ENCODE measurements at regions not wholly inside any gene's neighbourhood (a gene's known extent, or its start where the extent isn't known, plus 50 kb on each side); places are given as distances from the start of the nearest gene placed in this dataset.

DNA sequence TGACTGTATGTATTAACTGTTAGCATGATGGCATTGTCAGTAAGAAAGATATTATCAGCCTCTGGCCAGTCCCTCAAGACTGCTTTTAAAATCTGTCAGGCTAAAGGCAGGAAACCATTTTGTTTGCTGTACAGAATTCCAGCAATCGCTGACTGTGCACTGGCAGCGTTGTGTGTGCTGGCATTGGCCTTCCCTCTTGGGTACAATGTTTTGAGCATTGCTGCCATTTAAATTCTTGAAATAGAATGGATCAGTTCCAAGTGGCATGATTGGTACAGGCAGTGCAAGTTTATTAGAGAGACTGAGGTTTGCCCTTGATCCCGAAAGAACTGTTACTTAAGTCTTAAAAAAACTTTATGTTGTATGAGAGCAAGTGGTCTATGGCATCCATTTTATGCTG is 788.7 kb downstream of the OTOL1 start:
- Histone ChIP-seq H3K4me3 (ENCODE audit: low read depth in 1 of 2, low read length in 2 of 2) (no peak overlapping the region), H3K27ac (ENCODE audit: low read depth, low read length) (no peak overlapping the region), H3K4me1 (ENCODE audit: insufficient read depth, low read length) (peaks cover 6% of the 10 kb centered on the region), H3K9ac (ENCODE audit: low read length) (no peak overlapping the region), H3K36me3 (ENCODE audit: insufficient read depth, low read length) (no peaks in the 10 kb centered on the region), H3K27me3 (ENCODE audit: control insufficient read depth in 1 of 2, insufficient read depth in 2 of 2, low read length in 2 of 2) (no peaks in the 10 kb centered on the region), H3K9me3 (ENCODE audit: low read length) (peaks cover 12% of the 10 kb centered on the region)

DNA sequence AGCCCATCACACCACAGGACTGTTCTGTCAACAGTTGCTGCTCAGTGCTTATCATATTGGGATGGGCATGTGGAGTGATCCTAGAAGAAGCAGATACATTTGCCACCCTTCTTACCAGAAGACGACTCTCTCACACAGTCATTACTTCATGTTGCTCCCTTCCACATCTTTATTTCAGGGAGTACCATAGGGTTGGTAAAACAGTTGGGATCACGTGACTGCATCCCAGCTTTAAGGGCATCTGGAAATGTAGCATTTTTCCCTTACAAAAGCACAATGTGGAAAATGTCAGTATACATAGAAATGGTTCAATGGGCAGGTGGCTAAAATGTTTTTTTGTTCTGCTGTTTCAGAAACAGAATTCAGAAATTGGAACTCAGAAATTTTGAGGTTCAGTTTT is 791.0 kb downstream of the OTOL1 start:
- no peaks in the 10 kb centered on the region for H3K27me3 ChIP-seq (ENCODE audit: control insufficient read depth in 1 of 2, insufficient read depth in 2 of 2, low read length in 2 of 2)
- H3K9me3 ChIP-seq (ENCODE audit: low read length): no peaks in the 10 kb centered on the region
- no peak overlapping the region for H3K9ac ChIP-seq (ENCODE audit: low read length)
- H3K27ac ChIP-seq (ENCODE audit: low read depth, low read length): no peak overlapping the region
- peaks cover 6% of the 10 kb centered on the region for H3K4me1 ChIP-seq (ENCODE audit: insufficient read depth, low read length)
- H3K4me3 ChIP-seq (ENCODE audit: low read depth in 1 of 2, low read length in 2 of 2): no peak overlapping the region
- H3K36me3 ChIP-seq (ENCODE audit: insufficient read depth, low read length): no peaks in the 10 kb centered on the region

DNA sequence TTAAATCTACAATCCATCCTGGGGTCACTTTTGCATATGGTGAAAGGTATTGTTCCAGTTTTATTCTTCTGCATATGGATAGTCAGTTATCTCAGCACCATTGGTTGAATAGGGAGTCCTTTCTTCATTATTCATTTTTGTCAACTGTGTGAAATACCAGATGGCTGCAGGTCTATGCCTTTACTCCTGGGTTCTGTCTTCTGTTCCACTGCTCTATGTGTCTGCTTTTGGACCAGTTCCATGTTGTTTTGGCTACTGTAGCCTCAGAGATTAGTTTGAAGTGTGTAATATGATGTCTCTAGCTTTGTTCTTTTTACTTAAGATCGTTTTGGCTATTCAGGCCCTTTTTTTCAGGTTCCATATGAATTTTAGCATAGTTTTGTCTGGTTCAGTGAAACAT is 795.8 kb downstream of the OTOL1 start:
- Histone ChIP-seq H3K9ac (ENCODE audit: low read length) (no peak overlapping the region), H3K36me3 (ENCODE audit: insufficient read depth, low read length) (no peaks in the 10 kb centered on the region), H3K27me3 (ENCODE audit: control insufficient read depth in 1 of 2, insufficient read depth in 2 of 2, low read length in 2 of 2) (no peaks in the 10 kb centered on the region), H3K27ac (ENCODE audit: low read depth, low read length) (no peak overlapping the region), H3K4me3 (ENCODE audit: low read depth in 1 of 2, low read length in 2 of 2) (no peak overlapping the region), H3K4me1 (ENCODE audit: insufficient read depth, low read length) (peaks cover 8% of the 10 kb centered on the region), H3K9me3 (ENCODE audit: low read length) (no peaks in the 10 kb centered on the region)

DNA sequence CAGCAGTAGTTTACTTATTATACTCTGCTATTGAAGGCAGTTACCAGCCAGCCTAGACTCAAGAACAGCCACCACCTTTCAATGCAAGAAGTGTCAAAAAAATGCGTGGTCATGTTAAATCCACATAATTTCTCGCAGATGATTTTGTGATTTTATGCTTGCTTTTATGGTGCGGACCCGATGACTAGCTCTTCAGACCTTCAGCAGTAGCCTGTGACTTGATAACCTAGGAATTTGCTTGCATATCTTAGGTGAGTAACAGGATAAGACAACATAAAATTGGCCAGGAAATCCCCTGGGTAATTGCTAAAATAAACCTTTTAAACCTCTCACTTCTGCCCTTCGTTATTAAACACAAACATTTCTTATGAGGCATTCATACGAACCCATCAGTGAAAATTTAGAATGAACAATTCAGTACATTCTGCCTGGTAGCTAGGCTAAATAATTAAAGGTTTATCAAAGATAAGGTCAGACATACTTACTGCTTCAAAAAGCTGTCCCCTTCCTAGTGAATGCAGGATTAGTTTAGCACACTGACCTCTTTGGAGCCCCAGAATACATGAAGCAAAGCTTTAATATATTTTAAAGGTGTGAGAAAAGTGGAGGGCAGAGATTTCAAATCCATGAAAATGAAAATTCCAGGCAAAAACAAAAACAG is 798.8 kb downstream of the OTOL1 start:
- no peak overlapping the region for H3K27ac ChIP-seq (ENCODE audit: low read depth, low read length)
- H3K4me1 ChIP-seq (ENCODE audit: insufficient read depth, low read length): peaks cover 12% of the 10 kb centered on the region
- no peaks in the 10 kb centered on the region for H3K36me3 ChIP-seq (ENCODE audit: insufficient read depth, low read length)
- no peaks in the 10 kb centered on the region for H3K9me3 ChIP-seq (ENCODE audit: low read length)
- H3K9ac ChIP-seq (ENCODE audit: low read length): no peak overlapping the region
- no peaks in the 10 kb centered on the region for H3K27me3 ChIP-seq (ENCODE audit: control insufficient read depth in 1 of 2, insufficient read depth in 2 of 2, low read length in 2 of 2)
- no peak overlapping the region for H3K4me3 ChIP-seq (ENCODE audit: low read depth in 1 of 2, low read length in 2 of 2)

DNA sequence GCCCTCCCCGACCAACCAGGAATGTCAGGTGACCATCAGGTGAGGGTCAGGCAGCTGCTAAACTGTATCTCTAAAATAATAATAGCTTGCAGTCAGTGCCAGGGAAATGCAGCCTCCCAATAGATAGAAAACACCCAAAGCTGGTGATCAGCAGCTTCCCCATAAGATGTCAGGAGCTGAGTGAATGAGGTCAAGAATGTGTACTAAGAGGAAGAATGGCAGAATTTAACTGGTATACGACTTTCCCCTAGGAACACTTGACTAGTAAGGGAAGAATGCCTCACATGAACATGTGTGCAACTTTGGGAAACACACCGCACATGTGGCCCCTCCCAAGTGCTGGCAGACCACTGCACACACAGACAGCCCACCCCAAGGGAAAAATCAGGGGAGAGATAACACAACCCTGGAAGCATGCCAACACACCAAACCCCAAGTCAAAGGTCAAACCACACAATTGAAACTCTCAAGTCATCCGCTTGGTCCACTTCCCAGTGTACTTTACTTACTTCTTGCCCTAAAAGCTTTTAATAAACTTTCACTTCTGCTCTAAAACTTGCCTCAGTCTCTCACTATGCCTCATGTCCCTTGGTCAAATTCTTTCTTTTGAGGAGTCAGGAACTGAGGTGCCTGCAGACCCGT is 806.5 kb downstream of the OTOL1 start:
- Histone ChIP-seq H3K27me3 (ENCODE audit: control insufficient read depth in 1 of 2, insufficient read depth in 2 of 2, low read length in 2 of 2) (no peaks in the 10 kb centered on the region), H3K27ac (ENCODE audit: low read depth, low read length) (no peak overlapping the region), H3K9me3 (ENCODE audit: low read length) (no peaks in the 10 kb centered on the region), H3K36me3 (ENCODE audit: insufficient read depth, low read length) (no peaks in the 10 kb centered on the region), H3K9ac (ENCODE audit: low read length) (no peak overlapping the region), H3K4me3 (ENCODE audit: low read depth in 1 of 2, low read length in 2 of 2) (no peak overlapping the region), H3K4me1 (ENCODE audit: insufficient read depth, low read length) (peaks cover 4% of the 10 kb centered on the region)

DNA sequence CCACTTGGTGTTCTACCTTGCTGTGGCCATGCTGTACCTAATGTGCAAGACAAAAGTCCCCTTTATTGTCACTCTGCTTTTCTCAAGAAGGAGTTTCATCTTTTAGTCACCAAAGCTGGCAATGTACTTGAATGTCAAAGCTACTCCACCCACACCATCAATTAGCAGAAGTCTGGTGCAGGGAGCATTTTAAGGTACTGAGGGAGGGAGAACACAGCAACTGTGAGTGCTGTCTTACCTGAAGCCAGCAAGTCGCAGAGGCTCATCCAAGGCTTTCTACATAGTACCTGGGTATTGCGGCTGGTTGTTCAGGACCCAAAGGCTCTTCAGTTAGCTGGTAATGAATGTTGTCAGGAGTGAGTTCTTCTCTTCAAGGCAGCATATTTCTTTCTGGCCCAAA is 820.4 kb downstream of the OTOL1 start:
- no peaks in the 10 kb centered on the region for H3K27me3 ChIP-seq (ENCODE audit: control insufficient read depth in 1 of 2, insufficient read depth in 2 of 2, low read length in 2 of 2)
- no peak overlapping the region for H3K4me3 ChIP-seq (ENCODE audit: low read depth in 1 of 2, low read length in 2 of 2)
- no peak overlapping the region for H3K9ac ChIP-seq (ENCODE audit: low read length)
- no peaks in the 10 kb centered on the region for H3K4me1 ChIP-seq (ENCODE audit: insufficient read depth, low read length)
- H3K36me3 ChIP-seq (ENCODE audit: insufficient read depth, low read length): no peaks in the 10 kb centered on the region
- no peaks in the 10 kb centered on the region for H3K9me3 ChIP-seq (ENCODE audit: low read length)
- no peak overlapping the region for H3K27ac ChIP-seq (ENCODE audit: low read depth, low read length)

DNA sequence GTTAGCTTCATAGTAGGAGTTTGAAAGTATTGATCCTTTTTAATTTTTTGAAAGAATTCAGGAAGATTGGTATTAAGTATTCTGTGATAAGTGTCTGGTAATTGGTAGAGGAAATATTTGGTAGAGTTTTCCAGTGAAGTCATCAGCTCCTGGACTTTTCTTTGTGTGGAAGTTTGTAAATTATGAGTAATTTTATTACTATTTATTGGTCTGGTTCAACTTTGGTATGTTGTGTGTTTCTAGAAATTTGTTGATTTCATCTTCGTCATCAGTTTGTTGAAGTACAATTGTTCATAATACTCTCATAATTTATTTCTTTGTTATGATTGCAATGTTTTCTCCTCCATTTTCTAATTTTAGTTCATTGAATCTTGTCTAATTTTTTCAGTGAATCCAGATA is 832.0 kb downstream of the OTOL1 start:
- Histone ChIP-seq H3K9ac (ENCODE audit: low read length) (no peak overlapping the region), H3K27me3 (ENCODE audit: control insufficient read depth in 1 of 2, insufficient read depth in 2 of 2, low read length in 2 of 2) (no peaks in the 10 kb centered on the region), H3K27ac (ENCODE audit: low read depth, low read length) (no peak overlapping the region), H3K36me3 (ENCODE audit: insufficient read depth, low read length) (no peaks in the 10 kb centered on the region), H3K4me1 (ENCODE audit: insufficient read depth, low read length) (no peaks in the 10 kb centered on the region), H3K4me3 (ENCODE audit: low read depth in 1 of 2, low read length in 2 of 2) (no peak overlapping the region), H3K9me3 (ENCODE audit: low read length) (no peaks in the 10 kb centered on the region)

DNA sequence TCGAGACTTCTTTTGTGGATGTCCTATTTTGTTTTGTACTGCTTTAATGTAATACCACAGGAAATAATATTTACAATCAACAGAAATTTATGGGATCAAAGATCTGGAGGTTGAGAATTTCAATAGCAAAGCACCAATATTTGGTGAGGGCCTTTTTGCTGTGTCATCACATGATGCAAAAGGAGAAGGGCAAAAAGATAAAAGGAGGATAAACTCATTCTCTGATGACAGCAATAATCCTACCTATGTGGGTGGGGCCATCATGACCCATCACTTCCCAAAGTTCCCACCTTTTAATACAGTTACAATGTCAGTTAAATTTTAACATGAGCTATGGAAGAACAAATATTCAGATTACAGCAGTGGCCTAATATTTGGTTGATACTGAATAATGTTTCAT is 832.9 kb downstream of the OTOL1 start:
- Histone ChIP-seq H3K9me3 (ENCODE audit: low read length) (peaks cover under 1% of the 10 kb centered on the region), H3K4me1 (ENCODE audit: insufficient read depth, low read length) (no peaks in the 10 kb centered on the region), H3K4me3 (ENCODE audit: low read depth in 1 of 2, low read length in 2 of 2) (no peak overlapping the region), H3K9ac (ENCODE audit: low read length) (no peak overlapping the region), H3K27ac (ENCODE audit: low read depth, low read length) (no peak overlapping the region), H3K36me3 (ENCODE audit: insufficient read depth, low read length) (no peaks in the 10 kb centered on the region), H3K27me3 (ENCODE audit: control insufficient read depth in 1 of 2, insufficient read depth in 2 of 2, low read length in 2 of 2) (no peaks in the 10 kb centered on the region)

DNA sequence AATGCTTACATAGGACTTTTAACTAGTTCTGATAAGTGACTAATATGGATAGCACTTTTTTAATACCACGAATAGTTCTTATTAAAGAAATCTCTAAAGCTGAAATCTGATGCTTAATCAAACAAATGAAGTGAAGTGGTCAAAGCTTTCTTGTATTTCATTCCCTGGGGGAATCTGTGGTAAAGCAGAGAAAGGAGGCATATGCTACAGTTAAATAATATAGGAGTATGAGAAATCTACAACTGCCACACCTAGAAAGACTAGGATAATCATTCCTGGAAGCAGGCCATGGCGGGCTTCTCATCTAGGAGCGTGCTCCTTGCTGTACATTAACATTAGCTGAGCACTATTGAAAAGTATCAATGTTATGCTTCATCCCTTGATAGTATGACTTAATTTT is 835.7 kb downstream of the OTOL1 start:
- no peaks in the 10 kb centered on the region for H3K36me3 ChIP-seq (ENCODE audit: insufficient read depth, low read length)
- no peak overlapping the region for H3K9ac ChIP-seq (ENCODE audit: low read length)
- H3K9me3 ChIP-seq (ENCODE audit: low read length): peaks cover 3% of the 10 kb centered on the region
- no peaks in the 10 kb centered on the region for H3K27me3 ChIP-seq (ENCODE audit: control insufficient read depth in 1 of 2, insufficient read depth in 2 of 2, low read length in 2 of 2)
- H3K27ac ChIP-seq (ENCODE audit: low read depth, low read length): no peak overlapping the region
- H3K4me3 ChIP-seq (ENCODE audit: low read depth in 1 of 2, low read length in 2 of 2): no peak overlapping the region
- H3K4me1 ChIP-seq (ENCODE audit: insufficient read depth, low read length): no peaks in the 10 kb centered on the region

DNA sequence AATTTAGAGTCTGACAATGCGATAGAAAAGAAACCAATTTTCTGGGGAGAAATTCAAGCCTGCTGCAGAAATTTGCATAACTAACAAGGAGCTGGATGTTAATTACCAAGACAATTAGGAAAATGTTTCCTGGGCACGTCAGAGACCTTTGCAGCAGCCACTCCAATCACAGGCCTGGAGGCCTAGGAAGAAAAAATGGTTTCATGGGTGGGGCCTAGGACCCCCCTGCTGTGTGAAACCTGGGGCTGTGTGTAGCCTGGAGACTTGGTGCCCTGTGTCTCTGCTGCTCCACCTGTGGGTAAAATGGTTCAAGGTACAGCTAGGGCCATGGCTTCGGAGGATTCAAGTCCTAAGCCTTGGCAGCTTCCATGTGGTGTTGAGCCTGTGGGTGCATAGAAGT is 837.9 kb downstream of the OTOL1 start:
- H3K27me3 ChIP-seq (ENCODE audit: control insufficient read depth in 1 of 2, insufficient read depth in 2 of 2, low read length in 2 of 2): no peaks in the 10 kb centered on the region
- H3K9me3 ChIP-seq (ENCODE audit: low read length): peaks cover 3% of the 10 kb centered on the region
- H3K36me3 ChIP-seq (ENCODE audit: insufficient read depth, low read length): no peaks in the 10 kb centered on the region
- no peaks in the 10 kb centered on the region for H3K4me1 ChIP-seq (ENCODE audit: insufficient read depth, low read length)
- H3K9ac ChIP-seq (ENCODE audit: low read length): no peak overlapping the region
- no peak overlapping the region for H3K27ac ChIP-seq (ENCODE audit: low read depth, low read length)
- no peak overlapping the region for H3K4me3 ChIP-seq (ENCODE audit: low read depth in 1 of 2, low read length in 2 of 2)

DNA sequence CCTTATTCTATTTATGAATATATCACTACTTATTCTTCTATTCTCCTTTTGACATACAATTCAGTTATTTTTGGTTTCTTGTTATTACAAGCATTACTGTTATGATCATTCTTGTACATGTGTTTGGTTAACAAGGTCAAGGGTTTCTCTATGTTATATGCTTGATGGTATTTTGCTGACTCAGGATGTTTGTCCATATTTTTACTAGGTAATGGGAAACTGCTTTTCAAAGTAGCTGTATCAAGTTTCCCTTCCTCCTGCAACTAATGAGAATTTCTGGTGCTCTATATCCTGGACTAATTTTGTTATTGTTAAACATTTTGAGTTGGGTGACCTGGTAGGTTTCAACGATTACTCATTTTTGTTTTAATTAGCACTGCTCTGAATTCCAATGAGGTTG is 841.0 kb downstream of the OTOL1 start:
- Histone ChIP-seq H3K36me3 (ENCODE audit: insufficient read depth, low read length) (no peaks in the 10 kb centered on the region), H3K27ac (ENCODE audit: low read depth, low read length) (no peak overlapping the region), H3K4me3 (ENCODE audit: low read depth in 1 of 2, low read length in 2 of 2) (no peak overlapping the region), H3K9me3 (ENCODE audit: low read length) (peaks cover 3% of the 10 kb centered on the region), H3K4me1 (ENCODE audit: insufficient read depth, low read length) (no peaks in the 10 kb centered on the region), H3K9ac (ENCODE audit: low read length) (no peak overlapping the region), H3K27me3 (ENCODE audit: control insufficient read depth in 1 of 2, insufficient read depth in 2 of 2, low read length in 2 of 2) (no peaks in the 10 kb centered on the region)

DNA sequence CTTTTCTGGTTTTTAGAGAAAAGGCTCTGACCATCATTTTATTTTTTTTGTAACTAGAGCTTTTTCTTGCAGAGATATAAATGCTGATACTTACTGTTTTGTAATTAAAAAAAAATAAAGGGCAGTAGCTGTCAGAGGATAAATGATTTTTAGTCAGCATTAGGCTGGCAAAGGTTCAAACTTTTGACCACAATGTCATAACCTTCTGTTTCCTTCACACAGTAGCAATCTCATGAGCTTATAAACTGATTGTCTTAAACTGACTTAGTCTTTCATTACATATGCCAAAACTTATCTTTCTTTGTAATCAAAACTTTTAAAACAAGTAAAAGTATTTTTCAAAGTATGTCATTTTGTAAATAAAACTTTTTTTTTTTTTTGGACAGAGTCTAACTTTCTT is 841.9 kb downstream of the OTOL1 start:
- H3K4me3 ChIP-seq (ENCODE audit: low read depth in 1 of 2, low read length in 2 of 2): no peak overlapping the region
- H3K9ac ChIP-seq (ENCODE audit: low read length): no peak overlapping the region
- H3K4me1 ChIP-seq (ENCODE audit: insufficient read depth, low read length): no peaks in the 10 kb centered on the region
- no peaks in the 10 kb centered on the region for H3K27me3 ChIP-seq (ENCODE audit: control insufficient read depth in 1 of 2, insufficient read depth in 2 of 2, low read length in 2 of 2)
- H3K9me3 ChIP-seq (ENCODE audit: low read length): peaks cover 3% of the 10 kb centered on the region
- H3K36me3 ChIP-seq (ENCODE audit: insufficient read depth, low read length): no peaks in the 10 kb centered on the region
- H3K27ac ChIP-seq (ENCODE audit: low read depth, low read length): no peak overlapping the region

All from muscle layer of colon (tissue), 2 donors.